Activated CD8-positive, alpha-beta memory T cell treated with anti-CD3 and anti-CD28 coated beads for 36 hours (primary cell): ENCODE measurements at regions not wholly inside any gene's neighbourhood (a gene's known extent, or its start where the extent isn't known, plus 50 kb on each side); places are given as distances from the start of the nearest gene placed in this dataset.
"Not testable (repeated sequence)": the region's sequence is repeated elsewhere in the genome, so short reads cannot be mapped to it uniquely, and the experiment has no call there.

Source experiments
- CTCF ChIA-PET: fragments of 350-600 bp; sonication (Branson Sonifier 250); formaldehyde crosslinking; loops from one replicate; lab custom pipeline; 2021; ENCODE audit warnings: antibody characterized with exemption; lab: Charles Lee
- POLR2A ChIA-PET: fragments of 350-600 bp; sonication (Branson Sonifier 250); formaldehyde crosslinking; loops from one replicate; lab custom pipeline; 2021; ENCODE audit warnings: antibody characterized with exemption; lab: Charles Lee

GRCh38 chrX:39788521-39788920 is 309.2 kb downstream of the BCOR start:
- POLR2A ChIA-PET, result no interaction called here
- CTCF ChIA-PET, result no interaction called here

DNA sequence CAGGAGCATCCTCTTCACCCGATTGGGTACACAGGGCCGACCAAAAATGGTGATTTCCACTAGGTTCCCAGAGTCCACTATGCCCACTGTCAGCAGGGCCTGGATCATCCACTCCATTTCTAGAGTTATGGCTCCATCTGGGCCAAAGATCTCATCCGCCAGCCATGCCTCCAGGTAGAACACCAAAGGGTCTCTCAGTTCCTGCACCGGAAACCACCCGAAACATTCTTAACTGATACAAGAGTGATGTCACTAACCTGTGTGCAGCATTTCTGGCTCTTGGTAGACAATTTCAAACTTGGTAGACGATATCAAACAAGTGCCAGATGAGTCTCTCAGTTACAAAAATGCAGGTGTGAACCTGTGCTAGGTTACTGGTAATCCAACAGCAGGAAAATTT is 306.1 kb downstream of the BCOR start:
- POLR2A ChIA-PET, result no interaction called here

GRCh38 chrX:39795605-39796004 is 302.2 kb downstream of the BCOR start:
- ChIA-PET POLR2A (no interaction called here), CTCF (interaction anchor here (0.7 kb wide), 1 partner anchor 29 kb away, joined by 3 read pairs; no protein-coding TSS in a partner anchor)

More for the DNA sequence above, 306.1 kb downstream of the BCOR start:
- CTCF ChIA-PET, result no interaction called here

- POLR2A ChIA-PET, result no interaction called here
- CTCF ChIA-PET, result no interaction called here
Measured at GRCh38 chrX:39796856-39797255, 300.9 kb downstream of the BCOR start.

GRCh38 chrX:39798488-39798887 is 299.3 kb downstream of the BCOR start:
- POLR2A ChIA-PET, CTCF ChIA-PET: not testable (repeated sequence)

DNA sequence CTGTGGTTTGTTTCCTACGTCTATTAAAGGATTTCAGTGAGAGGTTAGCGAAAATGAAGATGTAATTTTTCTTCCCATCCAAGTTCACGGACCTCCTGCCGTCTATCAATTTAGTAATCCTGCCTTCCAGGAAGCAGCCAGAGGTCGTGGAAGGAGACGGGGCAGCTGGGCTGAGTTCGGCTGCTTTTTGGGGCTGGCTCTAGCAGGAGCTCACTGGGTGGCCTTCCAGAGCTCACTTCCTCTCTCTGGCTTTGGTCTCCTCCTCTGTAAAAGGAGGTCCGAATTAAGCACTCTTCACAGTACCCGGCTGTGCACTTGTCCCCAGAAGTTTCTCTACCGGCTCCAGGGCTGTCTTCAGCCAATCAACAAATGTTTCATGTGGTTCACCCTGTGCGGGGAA is 295.4 kb downstream of the BCOR start:
- CTCF ChIA-PET, result no interaction called here
- POLR2A ChIA-PET, result no interaction called here

DNA sequence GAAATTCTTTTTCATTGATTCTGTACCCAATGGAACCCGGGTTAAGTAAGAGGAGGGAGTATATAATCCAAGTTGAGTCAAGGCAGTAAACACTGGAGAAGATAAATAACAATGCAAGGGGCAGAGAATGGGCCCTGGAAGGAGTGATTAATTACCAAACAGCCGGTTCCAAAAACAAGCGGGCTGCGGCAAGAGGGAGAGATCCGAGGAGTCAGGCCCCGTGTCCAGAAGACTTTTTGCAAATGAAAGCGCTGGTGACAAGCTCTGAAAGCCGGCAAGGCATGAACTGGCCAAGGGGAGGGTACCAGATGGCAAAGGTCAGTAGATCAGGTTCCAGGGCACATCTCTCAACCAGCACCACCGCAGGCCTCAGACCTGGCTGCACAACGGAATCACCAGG is 294.9 kb downstream of the BCOR start:
- CTCF ChIA-PET, result no interaction called here
- POLR2A ChIA-PET, result no interaction called here

DNA sequence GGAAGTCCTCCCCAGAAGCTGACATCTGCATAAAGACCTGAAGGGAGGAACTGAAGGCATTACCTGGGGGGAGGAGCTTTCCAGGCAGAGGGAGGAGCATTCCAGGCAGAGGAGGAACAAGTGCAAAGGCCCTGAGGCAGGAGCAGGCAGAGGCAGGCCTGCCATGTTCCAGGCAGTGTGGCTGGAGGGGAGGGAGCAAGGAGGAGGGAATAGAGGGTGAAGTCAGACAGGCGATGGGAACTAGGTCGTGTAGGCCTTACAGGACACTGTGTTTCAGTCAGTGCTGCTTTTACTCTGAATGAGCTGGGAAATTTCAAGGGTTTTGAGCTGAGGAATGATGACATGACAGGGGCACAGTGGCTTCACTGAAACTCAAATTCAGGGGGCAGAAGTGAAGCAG is 292.7 kb downstream of the BCOR start:
- CTCF ChIA-PET, result no interaction called here
- POLR2A ChIA-PET, result no interaction called here

DNA sequence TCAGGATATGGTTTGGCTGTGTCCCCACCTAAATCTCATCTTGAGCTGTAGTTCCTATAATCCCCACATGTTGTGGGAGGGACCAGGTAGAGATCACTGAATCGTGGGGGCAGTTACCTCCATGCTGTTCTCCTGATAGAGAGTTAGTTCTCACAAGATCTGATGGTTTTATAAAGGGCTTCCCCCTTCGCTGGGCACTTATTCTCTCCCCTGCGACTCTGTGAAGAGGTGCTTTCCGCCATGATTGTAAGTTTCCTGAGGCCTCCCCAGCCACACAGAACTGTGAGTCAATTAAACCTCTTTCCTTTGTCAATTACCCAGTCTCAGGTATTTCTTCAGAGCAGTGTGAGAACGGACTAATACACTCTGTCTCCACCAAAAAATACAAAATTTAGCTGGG is 291.9 kb downstream of the BCOR start:
- CTCF ChIA-PET, result no interaction called here
- POLR2A ChIA-PET, result no interaction called here

GRCh38 chrX:39808471-39808917 is 289.3 kb downstream of the BCOR start:
- POLR2A ChIA-PET, result no interaction called here
- CTCF ChIA-PET, result no interaction called here

GRCh38 chrX:39809331-39809730 is 288.4 kb downstream of the BCOR start:
- CTCF ChIA-PET, result no interaction called here
- POLR2A ChIA-PET, result no interaction called here

DNA sequence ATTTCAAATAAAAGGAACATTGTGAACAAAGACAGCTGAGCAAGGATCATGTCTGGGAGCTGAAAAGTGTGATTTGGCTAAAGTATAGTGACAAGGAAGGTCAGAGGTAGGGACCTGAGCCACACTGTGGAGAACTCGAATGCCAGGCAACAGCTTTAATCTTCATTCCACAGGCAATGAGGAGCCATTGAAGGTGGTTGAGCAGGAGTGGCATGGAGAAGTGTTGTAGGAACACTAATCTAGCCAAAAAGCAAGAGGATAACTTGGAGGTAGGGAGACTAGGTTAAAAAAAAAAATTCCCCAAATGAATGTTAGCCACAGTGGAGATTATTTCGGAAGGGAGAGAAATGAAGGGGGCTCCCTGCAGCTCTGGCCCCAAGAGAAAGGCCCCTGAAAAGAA is 286.9 kb downstream of the BCOR start:
- POLR2A ChIA-PET, result no interaction called here
- CTCF ChIA-PET, result no interaction called here

DNA sequence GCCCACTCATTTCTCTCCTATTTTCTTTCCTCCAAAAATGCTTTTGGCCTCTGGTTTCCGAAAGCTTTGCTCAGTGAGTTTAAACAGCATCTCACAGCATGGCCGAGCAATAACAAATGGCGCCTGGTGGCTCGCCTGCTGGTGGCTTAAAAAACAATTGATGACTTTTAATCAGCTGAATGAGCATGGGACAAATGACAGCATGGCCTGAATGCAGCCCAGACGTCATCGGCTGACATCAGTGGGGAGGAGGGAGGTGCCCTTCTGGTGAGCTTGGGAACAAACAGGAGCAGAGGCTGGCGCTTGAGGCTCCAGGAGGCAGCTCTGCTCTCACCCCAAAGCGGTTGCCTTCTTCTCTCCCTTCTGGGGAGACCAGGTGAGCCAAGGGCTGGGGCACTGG is 286.4 kb downstream of the BCOR start:
- CTCF ChIA-PET, result interaction anchor here (0.5 kb wide), 1 partner anchor 12 kb away, joined by 5 read pairs; no protein-coding TSS in a partner anchor
- POLR2A ChIA-PET, result no interaction called here

DNA sequence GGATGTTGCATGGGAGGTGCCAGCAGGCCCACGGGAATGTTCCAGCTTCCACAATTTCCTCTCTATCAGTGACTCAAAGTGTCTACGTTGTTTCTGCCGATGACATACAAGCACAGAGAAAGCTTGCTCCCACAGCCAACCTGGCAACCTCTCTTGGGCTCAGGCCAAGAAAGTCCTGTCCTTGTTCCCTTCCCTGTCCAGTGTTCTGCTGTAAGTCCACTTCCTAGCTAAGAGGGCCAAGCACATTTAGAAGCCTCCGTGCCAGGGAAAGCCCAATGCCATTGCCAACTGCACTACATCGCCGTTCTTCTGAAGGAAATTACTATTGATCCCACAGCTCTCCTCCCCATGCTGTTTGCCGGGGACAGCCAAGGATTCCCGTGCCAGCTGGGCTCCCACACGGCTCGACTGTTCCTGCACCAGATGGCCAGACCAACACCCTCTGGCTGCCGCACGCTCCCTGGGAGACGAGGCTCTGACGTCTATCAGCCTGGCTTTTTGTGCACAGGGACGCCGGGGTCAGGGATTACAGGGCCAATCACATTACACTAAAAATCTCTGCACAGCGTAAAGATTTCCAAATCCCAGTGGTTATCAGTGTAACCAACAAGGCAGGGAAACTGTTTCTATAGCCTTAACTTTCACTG is 284.0 kb downstream of the BCOR start:
- ChIA-PET POLR2A (no interaction called here), CTCF (interaction anchor here (1.4 kb wide), 1 partner anchor 196 kb away, joined by 5 read pairs; no protein-coding TSS in a partner anchor)

DNA sequence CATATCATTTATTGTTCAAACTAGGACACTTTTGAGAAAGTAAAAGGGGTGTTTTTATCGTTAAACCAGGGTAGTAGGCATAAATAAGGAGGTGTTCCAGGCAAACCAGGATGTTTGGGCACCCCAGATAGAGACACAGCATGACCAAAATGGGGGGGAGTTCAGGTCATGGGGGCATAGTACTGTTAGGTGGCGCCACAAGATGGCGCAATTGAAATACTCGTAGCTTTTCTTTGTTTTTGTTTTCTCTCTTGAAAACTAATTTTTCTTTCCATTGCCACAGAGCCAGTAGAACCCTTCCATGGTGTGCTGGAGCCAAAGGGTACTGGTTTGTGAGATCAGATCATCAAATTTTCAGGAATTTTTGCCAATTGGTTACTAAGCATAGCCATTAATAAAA is 283.4 kb downstream of the BCOR start:
- ChIA-PET POLR2A (no interaction called here), CTCF (interaction anchor here (1.0 kb wide), 1 partner anchor 70 kb away, joined by 3 read pairs; no protein-coding TSS in a partner anchor)

DNA sequence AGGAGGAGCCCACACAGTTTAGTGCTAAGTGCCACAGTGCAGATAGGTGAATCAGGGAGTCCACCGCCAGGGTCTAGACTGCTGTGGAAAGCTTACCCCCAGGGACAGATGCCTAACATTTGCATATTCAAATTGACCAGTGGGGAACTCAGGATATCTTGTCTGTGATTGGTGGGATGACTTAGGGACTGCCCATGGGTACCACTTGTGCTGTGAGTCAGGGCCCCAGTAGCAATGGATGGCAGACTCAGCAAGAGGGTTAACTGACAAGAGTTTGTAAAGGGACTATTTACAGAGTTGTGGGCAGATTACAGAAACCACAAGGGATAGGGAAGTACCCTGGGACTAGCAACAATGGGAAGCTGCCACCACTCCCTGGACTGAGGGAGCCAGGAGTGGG is 282.1 kb downstream of the BCOR start:
- POLR2A ChIA-PET, result no interaction called here
- CTCF ChIA-PET, result no interaction called here

DNA sequence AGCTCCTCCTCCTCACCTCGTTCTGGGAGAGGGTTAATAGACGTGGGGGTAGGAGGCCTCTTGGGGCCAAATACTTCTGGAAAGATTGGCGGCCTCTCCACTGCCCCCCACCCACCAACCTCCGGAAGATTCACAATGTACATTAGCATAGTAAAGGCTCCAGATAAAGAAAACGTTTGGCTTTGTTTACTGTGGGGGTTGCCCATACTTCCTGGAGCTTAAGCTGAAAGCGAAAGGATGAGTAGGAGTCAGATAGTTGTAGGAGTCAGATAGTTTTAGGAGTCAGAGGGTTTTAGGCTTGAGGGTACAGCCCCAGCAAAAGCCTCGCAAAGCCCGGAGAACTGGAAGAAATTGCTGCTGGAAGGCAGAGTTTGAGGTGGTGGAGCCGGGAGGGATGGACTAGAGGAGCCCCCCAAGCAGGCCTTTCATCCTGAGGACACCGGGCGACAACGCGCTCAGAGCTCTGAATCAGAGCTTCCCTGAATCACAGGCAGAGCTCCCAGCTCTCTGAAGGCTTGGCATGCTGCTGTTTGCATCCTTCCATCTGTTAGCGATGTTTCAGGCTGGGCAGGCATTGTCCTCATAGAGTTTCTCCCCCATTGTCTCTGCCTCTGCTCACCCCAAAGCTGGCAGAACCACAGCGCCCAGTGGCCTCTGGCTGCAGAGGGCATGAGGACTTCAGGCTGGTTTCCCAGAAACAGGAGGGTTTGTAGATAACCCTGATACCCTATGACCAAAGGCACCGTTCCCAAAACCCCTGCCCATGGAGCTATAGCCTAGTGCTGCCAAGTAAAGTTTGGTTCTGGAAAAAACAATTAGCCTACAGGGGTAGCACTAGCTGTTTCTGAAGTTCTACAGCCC is 280.7 kb downstream of the BCOR start:
- ChIA-PET CTCF (no interaction called here), POLR2A (interaction anchor here (0.5 to 1.2 kb wide), 3 partner anchors 38 to 128 kb away, joined by 3 to 8 read pairs (median 4); no protein-coding TSS in a partner anchor)

DNA sequence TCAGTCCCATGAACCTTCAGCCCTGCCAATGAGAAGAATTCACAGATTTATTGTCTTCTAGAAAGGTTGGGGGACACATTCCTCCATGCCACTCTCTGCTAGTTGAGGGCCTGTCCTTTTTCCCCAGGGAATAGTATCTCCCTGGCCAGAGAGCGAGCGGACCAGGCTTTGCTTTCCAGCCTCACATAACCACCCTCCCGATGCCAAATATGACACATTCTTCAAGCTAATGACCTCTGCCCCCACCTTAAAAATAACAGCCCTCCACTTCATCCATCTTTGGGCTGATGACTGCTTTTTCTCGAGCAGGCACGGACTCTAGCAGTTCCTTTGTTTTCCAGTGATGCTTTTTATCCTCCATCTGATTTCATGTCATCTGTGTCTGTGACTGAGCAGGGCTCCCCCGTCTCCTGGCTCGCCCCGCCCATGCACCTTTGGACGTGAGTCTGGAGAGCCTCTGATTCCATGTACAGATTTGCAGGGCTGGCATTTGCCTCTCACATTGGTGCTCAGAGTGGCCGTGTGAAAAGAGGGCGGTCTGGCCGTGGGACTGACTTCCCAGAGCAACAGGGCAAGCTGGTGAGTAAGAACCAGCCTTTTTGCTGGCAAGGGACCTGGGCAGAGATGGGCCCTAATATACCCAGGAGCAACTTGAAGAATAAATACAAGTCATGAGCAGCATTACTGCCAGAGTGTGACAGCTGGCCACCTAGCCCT is 279.8 kb downstream of the BCOR start:
- ChIA-PET CTCF (interaction anchor here (0.6 kb wide), 1 partner anchor 192 kb away, joined by 3 read pairs; no protein-coding TSS in a partner anchor), POLR2A (interaction anchor here (1.2 kb wide), 1 partner anchor 37 kb away, joined by 4 read pairs; no protein-coding TSS in a partner anchor)

- CTCF ChIA-PET, result interaction anchor here (0.6 kb wide), 1 partner anchor 191 kb away, joined by 3 read pairs; no protein-coding TSS in a partner anchor
- POLR2A ChIA-PET, result no interaction called here
Measured at GRCh38 chrX:39818750-39819149, 279.0 kb downstream of the BCOR start.
